PC-9 (cell line): ENCODE measurements at regions not wholly inside any gene's neighbourhood (a gene's known extent, or its start where the extent isn't known, plus 50 kb on each side); places are given as distances from the start of the nearest gene placed in this dataset.

Experiments used
- BruUV-seq: library from RNA; stranded (reverse); fragments of 400-500 nt; replicated peaks from 2 replicates; lab custom pipeline; 2021; lab: Mats Ljungman, UMichigan
- CTCF ChIA-PET: fragments of 300-600 bp; sonication (Branson Sonifier 250); formaldehyde crosslinking; loops from one replicate; lab custom pipeline; 2022; ENCODE audit warnings: antibody characterized with exemption; lab: Charles Lee
- POLR2A ChIA-PET: fragments of 300-600 bp; sonication (Branson Sonifier 250); formaldehyde crosslinking; loops from one replicate; lab custom pipeline; 2022; ENCODE audit warnings: antibody characterized with exemption; ENCODE audit not compliant: unreplicated experiment; lab: Charles Lee
- DNase-seq, 2 experiments: peaks; one replicate each; pipeline versions ENCODE4 v3.0.0 to v3.0.0-alpha.2; 2015 to 2022; ENCODE audit warnings: mixed read lengths in 1 of 2
- H2AFZ ChIP-seq: fragments of 200-600 bp; sonication (generic); 2 replicates; pipeline ENCODE4 v1.8.1; 2017; ENCODE audit warnings: antibody characterized with exemption
- H3F3A ChIP-seq: fragments of 200-600 bp; sonication (generic); 2 replicates; pipeline ENCODE4 v1.8.1; 2017; ENCODE audit warnings: antibody characterized with exemption, mild to moderate bottlenecking, low read depth; ENCODE audit not compliant: insufficient read depth
- H3K27ac ChIP-seq: fragments of 200-600 bp; sonication (generic); 2 replicates; pipeline ENCODE4 v1.6.1; 2016; ENCODE audit warnings: mixed run types
- H3K27me3 ChIP-seq: fragments of 200-600 bp; sonication (generic); 2 replicates; pipeline ENCODE4 v1.6.1; 2016; ENCODE audit warnings: low read depth, mixed run types; ENCODE audit not compliant: insufficient read depth
- H3K36me3 ChIP-seq: fragments of 200-600 bp; sonication (generic); 2 replicates; pipeline ENCODE4 v1.6.1; 2016; ENCODE audit warnings: low read depth, mixed run types
- H3K4me1 ChIP-seq: fragments of 200-600 bp; sonication (generic); replicated peaks from 2 replicates; pipeline ENCODE4 v1.6.1; 2016; ENCODE audit warnings: mixed run types; ENCODE audit not compliant: insufficient read depth
- H3K4me2 ChIP-seq: fragments of 200-600 bp; sonication (generic); 2 replicates; pipeline ENCODE4 v1.6.1; 2017; ENCODE audit warnings: mixed run types
- H3K4me3 ChIP-seq: fragments of 200-600 bp; sonication (generic); 2 replicates; pipeline ENCODE4 v1.6.1; 2016; ENCODE audit warnings: mixed run types
- H3K79me2 ChIP-seq: fragments of 200-600 bp; sonication (generic); 2 replicates; pipeline ENCODE4 v1.6.1; 2017; ENCODE audit warnings: low read depth, mixed run types
- H3K9me2 ChIP-seq: fragments of 200-600 bp; sonication (generic); 2 replicates; pipeline ENCODE4 v1.8.1; 2017; ENCODE audit warnings: mild to moderate bottlenecking; ENCODE audit not compliant: insufficient read depth
- H3K9me3 ChIP-seq: fragments of 200-600 bp; sonication (generic); 2 replicates; pipeline ENCODE4 v1.8.1; 2016; ENCODE audit warnings: low read depth; ENCODE audit not compliant: insufficient read depth
- H4K20me1 ChIP-seq: fragments of 200-600 bp; sonication (generic); 2 replicates; pipeline ENCODE4 v1.8.1; 2017; ENCODE audit not compliant: insufficient read depth
- CTCF ChIP-seq: fragments of 200-600 bp; sonication (generic); conservative IDR thresholded peaks from 2 replicates; pipeline ENCODE4 v1.6.1; 2017; ENCODE audit warnings: mixed run types, antibody characterized with exemption, mild to moderate bottlenecking, moderate library complexity
- EZH2 ChIP-seq: fragments of 200-600 bp; sonication (generic); IDR thresholded peaks from 2 replicates; pipeline ENCODE4 v1.8.0; 2017; ENCODE audit warnings: antibody characterized with exemption, low read depth
- intact Hi-C: fragments of 100-400 bp; cut with micrococcal nuclease; formaldehyde crosslinking; loops from one replicate; pipeline ENCODE4 v1.10.0; 2022; ENCODE audit not compliant: unreplicated experiment

DNA sequence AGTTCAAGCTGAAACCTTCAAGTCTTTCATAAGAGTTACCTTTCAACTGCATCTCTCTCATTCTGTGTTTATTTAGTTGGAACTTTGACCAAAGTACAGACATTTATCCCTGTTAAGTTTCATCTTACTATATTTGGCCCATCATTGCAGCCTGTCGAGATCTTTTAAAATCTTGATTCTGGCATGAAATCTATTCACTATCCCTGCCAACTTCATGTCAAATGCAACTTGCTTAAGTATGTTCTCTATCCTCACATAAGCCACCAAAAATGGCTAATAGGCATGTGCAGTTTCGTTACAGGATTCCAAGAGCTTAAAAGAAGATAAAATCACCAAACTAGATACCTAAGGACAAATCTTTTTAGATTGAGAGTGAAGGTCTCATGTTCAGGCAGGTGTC is 117.5 kb upstream of the KCNQ5 start:
- Histone ChIP-seq H2AFZ (no peak overlapping the region), H4K20me1 (no peaks in the 10 kb centered on the region), H3K4me3 (no peak overlapping the region), H3K36me3 (no peaks in the 10 kb centered on the region), H3K27ac (no peak overlapping the region), H3K4me2 (no peak overlapping the region), H3K9me3 (no peaks in the 10 kb centered on the region), H3F3A (no peaks in the 10 kb centered on the region), H3K9me2 (no peaks in the 10 kb centered on the region), H3K79me2 (no peaks in the 10 kb centered on the region), H3K27me3 (no peaks in the 10 kb centered on the region), H3K4me1 (no peaks in the 10 kb centered on the region)
- ChIA-PET POLR2A (no interaction called here), CTCF (no interaction called here)
- TF ChIP-seq CTCF (no peak), EZH2 (no peak)
- no TSS peak for BruUV-seq
- intact Hi-C loops = no loop called here
- no peak for DNase-seq

- BruUV-seq = no TSS peak
- CTCF ChIA-PET = no interaction called here
These were observed 116.4 kb upstream of the KCNQ5 start for GRCh38 chr6:72505446-72505845.

GRCh38 chr6:72519871-72520270 is 102.0 kb upstream of the KCNQ5 start:
- POLR2A ChIA-PET = no interaction called here

More at GRCh38 chr6:72505446-72505845, 116.4 kb upstream of the KCNQ5 start:
- TF ChIP-seq CTCF = no peak
- no peak for TF ChIP-seq EZH2
- Histone ChIP-seq H3K79me2 (no peaks in the 10 kb centered on the region), H3K27ac (no peak overlapping the region), H3F3A (no peaks in the 10 kb centered on the region), H3K4me1 (no peaks in the 10 kb centered on the region), H3K9me2 (no peaks in the 10 kb centered on the region), H2AFZ (no peak overlapping the region), H3K4me3 (no peak overlapping the region), H3K9me3 (no peaks in the 10 kb centered on the region), H4K20me1 (no peaks in the 10 kb centered on the region), H3K27me3 (no peaks in the 10 kb centered on the region), H3K36me3 (no peaks in the 10 kb centered on the region), H3K4me2 (no peak overlapping the region)
- POLR2A ChIA-PET = no interaction called here
- no peak for DNase-seq
- intact Hi-C loops = no loop called here

More at GRCh38 chr6:72519871-72520270, 102.0 kb upstream of the KCNQ5 start:
- Histone ChIP-seq H4K20me1 (no peaks in the 10 kb centered on the region; the same call in 1 of the 2 replicates), H3K36me3 (no peaks in the 10 kb centered on the region), H3K27me3 (no peaks in the 10 kb centered on the region), H3K9me2 (no peaks in the 10 kb centered on the region), H3F3A (no peaks in the 10 kb centered on the region), H3K4me3 (no peak overlapping the region), H3K4me1 (no peaks in the 10 kb centered on the region), H3K9me3 (no peaks in the 10 kb centered on the region), H3K4me2 (no peak overlapping the region), H2AFZ (peak overlapping the region; percentile 16; the same call in 1 of the 2 replicates), H3K79me2 (no peaks in the 10 kb centered on the region), H3K27ac (no peak overlapping the region)
- no peak for TF ChIP-seq EZH2
- no peak for TF ChIP-seq CTCF
- intact Hi-C loops = no loop called here
- no TSS peak for BruUV-seq
- no peak for DNase-seq
- CTCF ChIA-PET = no interaction called here
